Neural cell (in vitro differentiated cells): ENCODE measurements at regions not wholly inside any gene's neighbourhood (a gene's known extent, or its start where the extent isn't known, plus 50 kb on each side); places are given as distances from the start of the nearest gene placed in this dataset.

Experiments
- H2AFZ ChIP-seq: fragments of 200-600, 300-800 bp; sonication (generic), shearing (Covaris generic); 2 replicates; pipeline ENCODE4 v1.6.0; 2014; ENCODE audit warnings: low read depth, mild to moderate bottlenecking, antibody characterized with exemption, low read length, moderate library complexity
- H3F3A ChIP-seq: fragments of 200-600 bp; shearing (Covaris generic); 2 replicates; pipeline ENCODE4 v1.6.1; 2016; ENCODE audit warnings: mild to moderate bottlenecking, moderate library complexity, mixed read lengths, antibody characterized with exemption, low read length; ENCODE audit not compliant: insufficient read depth, poor library complexity, severe bottlenecking
- H3K27ac ChIP-seq: fragments of 200-600, 300-800 bp; sonication (generic), shearing (Covaris generic); 2 replicates; pipeline ENCODE4 v1.5.1; 2014; ENCODE audit warnings: mild to moderate bottlenecking, low read length, moderate library complexity
- H3K27me3 ChIP-seq: fragments of 300-800, 200-600 bp; sonication (generic), shearing (Covaris generic); 2 replicates; pipeline ENCODE4 v1.6.0; 2014; ENCODE audit warnings: mild to moderate bottlenecking, low read depth, low read length, moderate library complexity; ENCODE audit not compliant: insufficient read depth
- H3K36me3 ChIP-seq: fragments of 300-800, 200-600 bp; sonication (generic), shearing (Covaris generic); 2 replicates; pipeline ENCODE4 v1.5.1; 2014; ENCODE audit warnings: mild to moderate bottlenecking, antibody characterized with exemption, low read length, moderate library complexity; ENCODE audit not compliant: insufficient read depth
- H3K4me2 ChIP-seq: fragments of 300-800, 200-600 bp; sonication (generic), shearing (Covaris generic); 2 replicates; pipeline ENCODE4 v1.6.0; 2014; ENCODE audit warnings: mild to moderate bottlenecking, low read length
- H3K4me3 ChIP-seq: fragments of 300-800, 200-600 bp; sonication (generic), shearing (Covaris generic); 2 replicates; pipeline ENCODE4 v1.5.1; 2014; ENCODE audit warnings: mild to moderate bottlenecking, low read length, moderate library complexity
- H3K79me2 ChIP-seq: fragments of 200-600 bp; shearing (Covaris generic); replicated peaks from 2 replicates; pipeline ENCODE4 v1.6.0; 2014; ENCODE audit warnings: mild to moderate bottlenecking, low read length, moderate library complexity; ENCODE audit not compliant: insufficient read depth
- H3K9ac ChIP-seq: fragments of 300-800, 200-600 bp; sonication (generic), shearing (Covaris generic); 2 replicates; pipeline ENCODE4 v1.6.1; 2016; ENCODE audit warnings: mild to moderate bottlenecking, low read length, mixed read lengths
- H3K9me2 ChIP-seq: fragments of 200-600 bp; shearing (Covaris generic); 2 replicates; pipeline ENCODE4 v1.6.1; 2016; ENCODE audit warnings: mild to moderate bottlenecking, low read length, mixed read lengths; ENCODE audit not compliant: insufficient read depth
- H3K9me3 ChIP-seq: fragments of 200-600, 300-800 bp; sonication (generic), shearing (Covaris generic); 2 replicates; pipeline ENCODE4 v1.6.1; 2016; ENCODE audit warnings: mild to moderate bottlenecking, mixed run types, low read length, moderate library complexity, mixed read lengths
- H4K20me1 ChIP-seq: fragments of 200-600 bp; shearing (Covaris generic); 2 replicates; pipeline ENCODE4 v1.6.1; 2016; ENCODE audit warnings: mild to moderate bottlenecking, mixed run types; ENCODE audit not compliant: insufficient read depth
- CTCF ChIP-seq: fragments of 450-650 bp; IDR thresholded peaks from 2 replicates; pipeline ENCODE4 v1.5.1; 2014; ENCODE audit warnings: antibody characterized with exemption, mild to moderate bottlenecking, moderate library complexity; ENCODE audit not compliant: poor library complexity, severe bottlenecking
- EP300 ChIP-seq: fragments of 450-650 bp; conservative IDR thresholded peaks from 2 replicates; pipeline ENCODE4 v1.6.1; 2014; ENCODE audit warnings: antibody characterized with exemption, mild to moderate bottlenecking, moderate library complexity; ENCODE audit not compliant: poor library complexity, severe bottlenecking
- EZH2 ChIP-seq: fragments of 200-600, 300-800 bp; shearing (Covaris generic), sonication (generic); IDR thresholded peaks from 2 replicates; pipeline ENCODE4 v1.6.1; 2014; ENCODE audit warnings: antibody characterized with exemption, low read length, borderline replicate concordance, mild to moderate bottlenecking; ENCODE audit not compliant: insufficient read depth, poor library complexity, severe bottlenecking
- MXI1 ChIP-seq: fragments of 450-650 bp; conservative IDR thresholded peaks from 2 replicates; pipeline ENCODE4 v1.6.1; 2014; ENCODE audit warnings: antibody characterized with exemption, mild to moderate bottlenecking; ENCODE audit not compliant: poor library complexity, severe bottlenecking
- POLR2AphosphoS5 ChIP-seq: IDR thresholded peaks from 2 replicates; pipeline ENCODE4 v1.6.1; 2012
- RAD21 ChIP-seq: fragments of 450-650 bp; conservative IDR thresholded peaks from 2 replicates; pipeline ENCODE4 v1.6.1; 2014; ENCODE audit warnings: antibody characterized with exemption, mild to moderate bottlenecking, moderate library complexity
- SMC3 ChIP-seq: fragments of 450-650 bp; conservative IDR thresholded peaks from 2 replicates; pipeline ENCODE4 v1.6.1; 2014; ENCODE audit warnings: antibody characterized with exemption, mild to moderate bottlenecking, moderate library complexity; ENCODE audit not compliant: poor library complexity
- TAF1 ChIP-seq: IDR thresholded peaks from 2 replicates; pipeline ENCODE4 v1.6.1; 2012; ENCODE audit warnings: low read depth
- TF ChIP-seq, protein P1 (sequence below): IDR thresholded peaks from 2 replicates; pipeline ENCODE4 v1.6.1; 2012; ENCODE audit warnings: borderline replicate concordance

DNA sequence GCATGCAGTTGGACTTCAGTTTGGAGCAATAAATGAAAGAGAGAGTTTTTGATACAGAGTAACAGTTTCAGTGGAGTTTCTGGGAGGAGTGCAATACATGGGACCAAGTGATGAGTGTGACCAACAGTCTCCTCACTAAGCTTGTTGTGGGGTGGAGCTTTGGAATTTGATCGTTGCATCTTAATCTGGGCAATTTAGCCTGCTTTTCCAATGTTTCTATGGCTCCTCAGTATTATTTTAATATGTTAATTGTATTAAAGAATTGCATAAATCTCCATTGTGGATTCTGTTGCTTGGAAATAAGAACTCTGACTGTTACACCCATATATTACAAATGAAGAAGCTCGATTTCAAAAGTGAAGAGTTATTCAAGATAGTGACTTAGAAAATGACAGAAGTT, 446.6 kb upstream of the LRATD1 start:
- Histone ChIP-seq H2AFZ (no peak overlapping the region), H3K36me3 (no peaks in the 10 kb centered on the region), H3K27me3 (no peaks in the 10 kb centered on the region), H3F3A (no peaks in the 10 kb centered on the region), H3K4me3 (no peak overlapping the region), H3K79me2 (no peaks in the 10 kb centered on the region), H3K9me2 (no peaks in the 10 kb centered on the region), H3K9ac (no peak overlapping the region), H3K27ac (no peak overlapping the region), H3K4me2 (no peak overlapping the region), H3K9me3 (no peaks in the 10 kb centered on the region), H4K20me1 (no peaks in the 10 kb centered on the region)
- no peak for TF ChIP-seq TAF1
- TF ChIP-seq, protein P1, sequence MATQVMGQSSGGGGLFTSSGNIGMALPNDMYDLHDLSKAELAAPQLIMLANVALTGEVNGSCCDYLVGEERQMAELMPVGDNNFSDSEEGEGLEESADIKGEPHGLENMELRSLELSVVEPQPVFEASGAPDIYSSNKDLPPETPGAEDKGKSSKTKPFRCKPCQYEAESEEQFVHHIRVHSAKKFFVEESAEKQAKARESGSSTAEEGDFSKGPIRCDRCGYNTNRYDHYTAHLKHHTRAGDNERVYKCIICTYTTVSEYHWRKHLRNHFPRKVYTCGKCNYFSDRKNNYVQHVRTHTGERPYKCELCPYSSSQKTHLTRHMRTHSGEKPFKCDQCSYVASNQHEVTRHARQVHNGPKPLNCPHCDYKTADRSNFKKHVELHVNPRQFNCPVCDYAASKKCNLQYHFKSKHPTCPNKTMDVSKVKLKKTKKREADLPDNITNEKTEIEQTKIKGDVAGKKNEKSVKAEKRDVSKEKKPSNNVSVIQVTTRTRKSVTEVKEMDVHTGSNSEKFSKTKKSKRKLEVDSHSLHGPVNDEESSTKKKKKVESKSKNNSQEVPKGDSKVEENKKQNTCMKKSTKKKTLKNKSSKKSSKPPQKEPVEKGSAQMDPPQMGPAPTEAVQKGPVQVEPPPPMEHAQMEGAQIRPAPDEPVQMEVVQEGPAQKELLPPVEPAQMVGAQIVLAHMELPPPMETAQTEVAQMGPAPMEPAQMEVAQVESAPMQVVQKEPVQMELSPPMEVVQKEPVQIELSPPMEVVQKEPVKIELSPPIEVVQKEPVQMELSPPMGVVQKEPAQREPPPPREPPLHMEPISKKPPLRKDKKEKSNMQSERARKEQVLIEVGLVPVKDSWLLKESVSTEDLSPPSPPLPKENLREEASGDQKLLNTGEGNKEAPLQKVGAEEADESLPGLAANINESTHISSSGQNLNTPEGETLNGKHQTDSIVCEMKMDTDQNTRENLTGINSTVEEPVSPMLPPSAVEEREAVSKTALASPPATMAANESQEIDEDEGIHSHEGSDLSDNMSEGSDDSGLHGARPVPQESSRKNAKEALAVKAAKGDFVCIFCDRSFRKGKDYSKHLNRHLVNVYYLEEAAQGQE = no peak
- TF ChIP-seq EP300 = no peak
- TF ChIP-seq MXI1 = no peak
- TF ChIP-seq EZH2 = no peak
- no peak for TF ChIP-seq POLR2AphosphoS5
- no peak for TF ChIP-seq CTCF
- TF ChIP-seq SMC3 = no peak
- TF ChIP-seq RAD21 = no peak

- Histone ChIP-seq H3K4me2 (no peak overlapping the region), H3K27ac (no peak overlapping the region), H3K9me3 (no peaks in the 10 kb centered on the region), H3K9ac (no peak overlapping the region), H3F3A (no peaks in the 10 kb centered on the region), H2AFZ (no peak overlapping the region), H3K79me2 (no peaks in the 10 kb centered on the region), H3K4me3 (no peak overlapping the region), H3K27me3 (no peaks in the 10 kb centered on the region), H3K36me3 (no peaks in the 10 kb centered on the region), H4K20me1 (no peaks in the 10 kb centered on the region), H3K9me2 (no peaks in the 10 kb centered on the region)
- no peak for TF ChIP-seq RAD21
- TF ChIP-seq CTCF = no peak
- TF ChIP-seq POLR2AphosphoS5 = no peak
- TF ChIP-seq TAF1 = no peak
- no peak for TF ChIP-seq MXI1
- no peak for TF ChIP-seq EP300
- TF ChIP-seq, protein P1 = no peak
- TF ChIP-seq EZH2 = no peak
- TF ChIP-seq SMC3 = no peak
Observed at GRCh38 chr2:14188446-14188845, 444.1 kb upstream of the LRATD1 start.
